ENCODE measurements at regions not wholly inside any gene's neighbourhood (a gene's known extent, or its start where the extent isn't known, plus 50 kb on each side); places are given as distances from the start of the nearest gene placed in this dataset.

GRCh38 chr9:85339338-85339737 is 402.4 kb downstream of the AGTPBP1 start (continued):
- TF ChIP-seq, protein P1, sequence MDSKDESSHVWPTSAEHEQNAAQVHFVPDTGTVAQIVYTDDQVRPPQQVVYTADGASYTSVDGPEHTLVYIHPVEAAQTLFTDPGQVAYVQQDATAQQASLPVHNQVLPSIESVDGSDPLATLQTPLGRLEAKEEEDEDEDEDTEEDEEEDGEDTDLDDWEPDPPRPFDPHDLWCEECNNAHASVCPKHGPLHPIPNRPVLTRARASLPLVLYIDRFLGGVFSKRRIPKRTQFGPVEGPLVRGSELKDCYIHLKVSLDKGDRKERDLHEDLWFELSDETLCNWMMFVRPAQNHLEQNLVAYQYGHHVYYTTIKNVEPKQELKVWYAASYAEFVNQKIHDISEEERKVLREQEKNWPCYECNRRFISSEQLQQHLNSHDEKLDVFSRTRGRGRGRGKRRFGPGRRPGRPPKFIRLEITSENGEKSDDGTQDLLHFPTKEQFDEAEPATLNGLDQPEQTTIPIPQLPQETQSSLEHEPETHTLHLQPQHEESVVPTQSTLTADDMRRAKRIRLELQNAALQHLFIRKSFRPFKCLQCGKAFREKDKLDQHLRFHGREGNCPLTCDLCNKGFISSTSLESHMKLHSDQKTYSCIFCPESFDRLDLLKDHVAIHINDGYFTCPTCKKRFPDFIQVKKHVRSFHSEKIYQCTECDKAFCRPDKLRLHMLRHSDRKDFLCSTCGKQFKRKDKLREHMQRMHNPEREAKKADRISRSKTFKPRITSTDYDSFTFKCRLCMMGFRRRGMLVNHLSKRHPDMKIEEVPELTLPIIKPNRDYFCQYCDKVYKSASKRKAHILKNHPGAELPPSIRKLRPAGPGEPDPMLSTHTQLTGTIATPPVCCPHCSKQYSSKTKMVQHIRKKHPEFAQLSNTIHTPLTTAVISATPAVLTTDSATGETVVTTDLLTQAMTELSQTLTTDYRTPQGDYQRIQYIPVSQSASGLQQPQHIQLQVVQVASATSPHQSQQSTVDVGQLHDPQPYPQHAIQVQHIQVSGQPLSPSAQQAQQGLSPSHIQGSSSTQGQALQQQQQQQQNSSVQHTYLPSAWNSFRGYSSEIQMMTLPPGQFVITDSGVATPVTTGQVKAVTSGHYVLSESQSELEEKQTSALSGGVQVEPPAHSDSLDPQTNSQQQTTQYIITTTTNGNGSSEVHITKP (tag by site-specific recombination; IDR thresholded peaks at IDR 0.05): peak; percentile 24; the same call in 1 of the 2 replicates
- TF ChIP-seq ZNF175 (tag by site-specific recombination; IDR thresholded peaks at IDR 0.05) (no peak), ZNF555 (tag by site-specific recombination; conservative IDR thresholded peaks at IDR 0.05) (no peak), ZNF549 (tag by site-specific recombination; IDR thresholded peaks at IDR 0.05) (0 out of 2 replicates have a peak, but pooled peaks have one; percentile 11), OSR2 (tag by site-specific recombination; IDR thresholded peaks at IDR 0.05) (no peak), ZEB2 (tag by site-specific recombination; IDR thresholded peaks at IDR 0.05) (peak; percentile 83), PRDM2 (tag by site-specific recombination; IDR thresholded peaks at IDR 0.05; ENCODE audit: borderline replicate concordance) (no peak), WT1 (tag by site-specific recombination; IDR thresholded peaks at IDR 0.05) (no peak), ZNF221 (tag by site-specific recombination; IDR thresholded peaks at IDR 0.05; ENCODE audit: borderline replicate concordance) (no peak; the same call in 1 of the 2 replicates), ZNF10 (tag by site-specific recombination; IDR thresholded peaks at IDR 0.05) (0 out of 2 replicates have a peak, but pooled peaks have one; percentile 42), ZIC2 (tag by site-specific recombination; IDR thresholded peaks at IDR 0.05) (no peak), HOXC10 (CRISPR knock-in tag; IDR thresholded peaks at IDR 0.05) (no peak), ZNF214 (tag by site-specific recombination; IDR thresholded peaks at IDR 0.05; ENCODE audit: borderline replicate concordance) (no peak), ZNF266 (tag by site-specific recombination; IDR thresholded peaks at IDR 0.05; ENCODE audit: low read depth) (no peak), MEIS1 (CRISPR knock-in tag; IDR thresholded peaks at IDR 0.05; ENCODE audit: borderline replicate concordance) (no peak), SALL2 (tag by site-specific recombination; IDR thresholded peaks at IDR 0.05; ENCODE audit: borderline replicate concordance) (no peak), SP2 (tag by site-specific recombination; IDR thresholded peaks at IDR 0.05) (no peak), ZBTB20 (tag by site-specific recombination; IDR thresholded peaks at IDR 0.05) (peak; percentile 11; the same call in 1 of the 2 replicates), ZNF23 (tag by site-specific recombination; IDR thresholded peaks at IDR 0.05; ENCODE audit: borderline replicate concordance) (no peak), ZNF202 (tag by site-specific recombination; IDR thresholded peaks at IDR 0.05; ENCODE audit: borderline replicate concordance) (no peak), ZNF169 (tag by site-specific recombination; IDR thresholded peaks at IDR 0.05) (no peak), KLF16 (tag by site-specific recombination; IDR thresholded peaks at IDR 0.05) (peak; percentile 73; the same call in 1 of the 2 replicates), SCRT2 (tag by site-specific recombination; IDR thresholded peaks at IDR 0.05) (peak; percentile 61; the same call in 1 of the 2 replicates), ZNF610 (tag by site-specific recombination; IDR thresholded peaks at IDR 0.05; ENCODE audit: borderline replicate concordance) (no peak), HIC1 (tag by site-specific recombination; IDR thresholded peaks at IDR 0.05) (peak; percentile 93), RBAK (tag by site-specific recombination; IDR thresholded peaks at IDR 0.05) (no peak)
